ENCODE measurements at regions not wholly inside any gene's neighbourhood (a gene's known extent, or its start where the extent isn't known, plus 50 kb on each side); places are given as distances from the start of the nearest gene placed in this dataset.

DNA sequence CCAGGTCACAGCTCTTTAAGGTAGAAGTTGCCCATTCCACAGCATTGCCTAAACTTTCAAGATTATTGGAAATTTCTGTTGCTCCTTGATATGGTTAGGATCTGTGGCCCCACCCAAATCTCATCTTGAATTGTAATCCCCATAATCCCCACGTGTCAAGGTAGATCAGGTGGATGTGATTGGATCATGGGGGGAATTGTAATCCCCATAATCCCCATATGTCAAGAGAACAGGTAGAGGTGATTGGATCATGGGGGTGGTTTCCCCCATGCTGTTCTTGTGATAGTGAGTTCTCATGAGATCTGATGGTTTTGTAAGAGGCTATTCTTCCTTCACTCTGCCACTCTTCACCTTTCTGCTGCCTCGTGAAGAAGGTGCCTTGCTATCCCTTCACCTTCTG is 327.4 kb upstream of the MAP3K7 start:
- no peak for TF ChIP-seq YY1 (IDR thresholded peaks at IDR 0.05; ENCODE audit: insufficient read depth, insufficient read length)
- no peak for TF ChIP-seq ZNF274 (IDR thresholded peaks at IDR 0.05; ENCODE audit: low read depth, low read length)
